Activated naive CD4-positive, alpha-beta T cell treated with anti-CD3 and anti-CD28 coated beads, Interleukin-2, amount 50 U/mL, for 24 hours (primary cell): ENCODE measurements at regions not wholly inside any gene's neighbourhood (a gene's known extent, or its start where the extent isn't known, plus 50 kb on each side); places are given as distances from the start of the nearest gene placed in this dataset.
"Not testable (repeated sequence)": the region's sequence is repeated elsewhere in the genome, so short reads cannot be mapped to it uniquely, and the experiment has no call there.

Experiments
- H3K27ac Mint-ChIP-seq: one replicate; pipeline ENCODE4 v1.8.0; 2021; ENCODE audit warnings: mild to moderate bottlenecking, mixed read lengths
- H3K27me3 Mint-ChIP-seq: one replicate; pipeline ENCODE4 v1.8.0; 2021; ENCODE audit warnings: mixed read lengths
- H3K36me3 Mint-ChIP-seq: one replicate; pipeline ENCODE4 v1.8.0; 2021; ENCODE audit warnings: mixed read lengths
- H3K4me1 Mint-ChIP-seq: one replicate; pipeline ENCODE4 v1.8.0; 2021; ENCODE audit warnings: mixed read lengths
- H3K4me3 Mint-ChIP-seq: one replicate; pipeline ENCODE4 v1.8.0; 2021; ENCODE audit warnings: mild to moderate bottlenecking, mixed read lengths
- H3K9me3 Mint-ChIP-seq: one replicate; pipeline ENCODE4 v1.8.0; 2021; ENCODE audit warnings: mixed read lengths

- Mint-ChIP-seq H3K27me3 (no peaks in the 10 kb centered on the region), H3K27ac (no peak overlapping the region), H3K4me3 (no peak overlapping the region), H3K36me3 (no peaks in the 10 kb centered on the region), H3K9me3 (no peaks in the 10 kb centered on the region), H3K4me1 (no peaks in the 10 kb centered on the region)
These were observed 95.5 kb upstream of the GSE1 start for GRCh38 chr16:85517563-85518179.

- H3K4me1 Mint-ChIP-seq = no peaks in the 10 kb centered on the region
- no peaks in the 10 kb centered on the region for H3K27me3 Mint-ChIP-seq
- H3K27ac Mint-ChIP-seq = no peak overlapping the region
- no peaks in the 10 kb centered on the region for H3K9me3 Mint-ChIP-seq
- H3K4me3 Mint-ChIP-seq = no peak overlapping the region
- H3K36me3 Mint-ChIP-seq = no peaks in the 10 kb centered on the region
These were observed 94.6 kb upstream of the GSE1 start for GRCh38 chr16:85518398-85519049.

DNA sequence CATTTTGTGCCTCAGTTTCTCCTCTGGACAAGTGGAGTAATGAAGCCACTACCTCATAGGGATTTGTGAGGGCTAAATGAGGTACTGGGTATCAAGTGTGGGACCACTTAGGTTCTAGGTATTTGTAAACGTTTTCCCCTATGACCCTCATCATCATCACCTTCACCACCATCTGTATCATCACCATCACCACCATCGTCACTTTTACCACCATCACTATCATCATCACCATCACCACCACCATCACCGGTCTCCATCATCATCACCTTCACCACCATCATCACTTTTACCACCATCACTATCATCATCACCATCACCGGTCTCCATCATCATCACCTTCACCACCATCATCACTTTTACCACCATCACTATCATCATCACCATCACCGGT lies 94.1 kb upstream of the GSE1 start:
- H3K9me3 Mint-ChIP-seq, H3K27me3 Mint-ChIP-seq, H3K4me3 Mint-ChIP-seq, H3K27ac Mint-ChIP-seq, H3K36me3 Mint-ChIP-seq, H3K4me1 Mint-ChIP-seq: not testable (repeated sequence)

GRCh38 chr16:85519540-85520231 lies 93.4 kb upstream of the GSE1 start:
- Mint-ChIP-seq H3K27me3 (no peaks in the 10 kb centered on the region), H3K36me3 (no peaks in the 10 kb centered on the region), H3K4me1 (no peaks in the 10 kb centered on the region), H3K27ac (no peak overlapping the region), H3K9me3 (no peaks in the 10 kb centered on the region), H3K4me3 (no peak overlapping the region)

GRCh38 chr16:85520853-85521521 lies 92.1 kb upstream of the GSE1 start:
- Mint-ChIP-seq H3K4me1 (no peaks in the 10 kb centered on the region), H3K9me3 (no peaks in the 10 kb centered on the region), H3K36me3 (no peaks in the 10 kb centered on the region), H3K4me3 (no peak overlapping the region), H3K27me3 (no peaks in the 10 kb centered on the region), H3K27ac (no peak overlapping the region)

DNA sequence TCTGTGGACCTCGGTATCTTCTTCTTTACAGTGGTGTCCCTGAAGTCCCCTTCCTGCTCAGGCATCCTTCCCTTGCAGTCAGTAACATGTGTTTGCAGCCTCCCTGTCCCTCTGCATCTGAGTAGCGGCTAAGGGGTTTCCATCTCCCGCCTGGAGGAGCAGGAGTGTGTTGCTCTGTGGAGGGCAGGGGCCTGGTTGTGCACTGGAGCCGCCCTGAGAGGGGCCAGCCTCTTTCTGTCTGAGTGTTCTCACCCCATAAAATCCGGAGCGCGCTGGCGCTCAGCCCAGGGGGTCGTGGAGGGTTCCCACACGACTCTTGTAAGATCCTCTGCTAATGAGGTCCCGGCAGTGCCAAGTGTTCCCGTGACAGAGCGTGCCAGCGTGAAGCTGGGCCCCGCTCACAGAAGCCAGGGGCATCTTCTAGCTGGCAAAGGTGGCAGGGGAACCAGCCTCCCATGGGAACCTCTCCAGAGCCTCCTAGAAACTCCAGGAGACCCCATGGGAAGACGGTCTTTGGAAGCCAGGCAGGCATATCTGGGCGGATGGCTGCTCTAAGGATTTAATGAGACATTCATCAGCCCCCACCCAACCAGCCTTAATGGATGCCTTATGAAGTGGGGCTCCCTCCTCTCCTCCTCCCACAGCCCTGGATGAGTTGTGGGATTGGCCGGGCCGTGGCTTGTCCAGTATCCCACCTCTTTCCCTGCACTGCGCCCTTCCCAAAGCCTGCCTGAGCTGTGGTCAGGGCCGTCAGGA lies 91.4 kb upstream of the GSE1 start:
- H3K27me3 Mint-ChIP-seq = no peaks in the 10 kb centered on the region
- H3K9me3 Mint-ChIP-seq = no peaks in the 10 kb centered on the region
- no peaks in the 10 kb centered on the region for H3K36me3 Mint-ChIP-seq
- no peak overlapping the region for H3K27ac Mint-ChIP-seq
- H3K4me3 Mint-ChIP-seq = no peak overlapping the region
- no peaks in the 10 kb centered on the region for H3K4me1 Mint-ChIP-seq

DNA sequence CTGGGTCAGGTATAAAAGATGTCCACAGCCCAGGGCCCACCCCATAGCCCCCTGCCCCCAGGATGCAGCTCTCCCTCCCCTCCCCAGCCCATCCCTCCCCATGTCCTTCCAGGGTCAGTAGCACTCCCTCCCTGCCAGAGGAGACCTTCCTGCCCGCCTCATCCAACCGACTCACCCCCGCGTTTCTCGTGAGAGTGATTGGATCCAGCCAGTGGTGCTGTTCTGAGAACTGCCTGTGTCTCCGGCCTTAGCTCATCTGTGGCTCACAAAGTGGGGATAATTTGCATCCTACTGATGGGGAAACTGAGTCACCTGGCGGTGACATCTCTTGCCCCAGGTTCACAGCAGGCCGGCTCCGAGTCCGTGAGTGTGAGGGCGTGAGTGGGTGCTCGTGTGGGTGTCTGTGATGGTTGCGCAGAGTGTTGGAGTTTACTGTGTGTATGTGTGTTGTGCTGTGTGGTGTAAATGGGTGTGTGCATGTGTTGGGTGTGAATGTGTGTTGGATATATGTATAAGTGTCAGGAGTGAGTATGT lies 90.7 kb upstream of the GSE1 start:
- H3K27ac Mint-ChIP-seq = no peak overlapping the region

DNA sequence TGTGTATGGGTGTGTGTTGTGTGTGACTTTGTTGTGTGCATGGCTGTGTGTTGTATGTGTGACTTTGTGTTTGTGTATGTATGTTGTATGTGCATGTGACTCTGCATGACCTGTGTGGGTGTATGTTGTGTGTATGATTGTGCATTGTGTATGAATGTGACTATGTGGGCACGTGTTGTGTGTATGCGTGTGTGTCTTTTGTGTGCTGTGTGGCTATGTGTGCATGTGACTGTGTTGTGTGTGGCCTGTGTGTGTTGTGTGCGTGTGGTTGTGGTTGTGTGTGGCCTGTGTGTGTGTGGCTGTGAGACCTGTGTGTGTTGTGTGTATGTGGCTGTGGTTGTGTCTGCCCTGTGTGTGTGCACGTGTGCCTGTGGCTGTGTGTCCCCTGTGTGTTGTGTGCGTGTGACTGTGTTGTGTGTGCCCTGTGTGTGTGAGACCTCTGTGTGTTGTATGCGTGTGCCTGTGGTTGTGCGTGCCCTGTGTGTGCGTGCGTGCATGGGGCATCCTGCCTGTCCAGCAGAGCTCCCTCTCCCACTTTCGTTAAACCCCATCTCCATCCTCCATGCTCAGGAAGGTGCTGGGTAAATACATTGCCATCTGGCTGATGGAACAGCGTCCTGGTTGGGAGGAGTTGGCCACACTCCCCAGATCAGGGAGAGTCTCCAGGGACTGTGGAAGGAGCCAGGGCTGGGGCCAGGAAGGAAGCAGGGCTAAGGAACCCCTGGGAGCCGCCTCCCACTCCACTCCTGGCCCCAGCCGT lies 90.1 kb upstream of the GSE1 start:
- no peak overlapping the region for H3K27ac Mint-ChIP-seq
- H3K36me3 Mint-ChIP-seq = no peaks in the 10 kb centered on the region
- H3K9me3 Mint-ChIP-seq = no peaks in the 10 kb centered on the region
- no peaks in the 10 kb centered on the region for H3K4me1 Mint-ChIP-seq
- no peak overlapping the region for H3K4me3 Mint-ChIP-seq
- H3K27me3 Mint-ChIP-seq = no peaks in the 10 kb centered on the region

More for the DNA sequence above, 90.7 kb upstream of the GSE1 start:
- Mint-ChIP-seq H3K36me3 (no peaks in the 10 kb centered on the region), H3K4me3 (no peak overlapping the region), H3K27me3 (no peaks in the 10 kb centered on the region), H3K9me3 (no peaks in the 10 kb centered on the region), H3K4me1 (no peaks in the 10 kb centered on the region)

DNA sequence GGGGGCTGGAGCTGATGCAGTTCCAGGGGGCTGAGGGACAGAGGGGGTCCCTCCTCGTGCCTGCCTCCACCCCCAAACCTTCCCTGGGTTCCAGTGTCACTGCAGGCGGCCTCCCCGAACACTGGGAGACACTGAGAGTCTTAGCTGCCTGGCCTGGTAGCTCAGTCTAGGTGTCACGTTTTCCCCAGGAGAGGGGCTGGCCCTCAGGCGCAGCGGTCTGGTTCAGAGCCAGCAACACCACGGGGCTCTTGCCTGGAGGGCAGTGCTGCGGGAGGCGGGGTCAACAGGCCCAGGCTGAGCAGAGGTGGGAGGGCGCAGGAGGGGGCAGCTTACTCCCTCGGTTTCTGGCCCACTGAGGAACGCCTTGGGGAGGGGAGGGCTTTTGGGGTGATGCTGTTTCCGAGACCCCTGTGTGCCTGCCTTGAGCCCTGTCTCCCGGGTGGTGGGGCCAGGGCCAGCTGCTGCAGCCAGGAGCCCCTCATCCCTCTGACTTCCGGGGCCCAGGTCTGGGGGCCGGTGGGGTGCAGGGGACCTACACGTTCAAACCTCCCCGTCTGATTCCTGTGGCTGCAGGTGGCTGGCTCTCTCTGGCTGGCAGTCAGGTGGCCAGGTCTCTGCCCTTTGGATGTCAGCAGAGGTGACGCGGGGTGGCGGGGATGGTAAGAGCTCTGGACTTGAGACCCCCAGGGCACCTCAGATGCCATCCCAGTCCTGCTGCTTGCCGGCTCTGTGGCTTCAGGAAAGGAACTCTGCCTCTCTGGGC lies 89.3 kb upstream of the GSE1 start:
- no peak overlapping the region for H3K4me3 Mint-ChIP-seq
- no peak overlapping the region for H3K27ac Mint-ChIP-seq
- H3K36me3 Mint-ChIP-seq = no peaks in the 10 kb centered on the region
- H3K4me1 Mint-ChIP-seq = no peaks in the 10 kb centered on the region
- H3K9me3 Mint-ChIP-seq = no peaks in the 10 kb centered on the region
- H3K27me3 Mint-ChIP-seq = no peaks in the 10 kb centered on the region

DNA sequence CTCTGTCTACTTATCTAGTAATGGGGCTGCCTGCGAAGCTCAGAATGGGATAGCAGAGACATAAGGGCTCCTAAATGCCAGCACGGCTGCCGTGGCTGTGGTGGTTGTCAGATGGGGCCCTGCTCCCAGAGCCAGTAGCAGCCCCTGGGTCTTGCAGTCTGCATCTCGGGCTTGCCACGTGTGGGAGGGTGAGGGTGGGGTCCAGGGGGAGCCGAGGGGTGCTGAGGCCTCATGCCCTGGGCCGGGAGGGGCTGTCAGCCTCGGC lies 88.8 kb upstream of the GSE1 start:
- Mint-ChIP-seq H3K4me1 (no peaks in the 10 kb centered on the region), H3K27me3 (no peaks in the 10 kb centered on the region), H3K27ac (no peak overlapping the region), H3K4me3 (no peak overlapping the region), H3K36me3 (no peaks in the 10 kb centered on the region), H3K9me3 (no peaks in the 10 kb centered on the region)

DNA sequence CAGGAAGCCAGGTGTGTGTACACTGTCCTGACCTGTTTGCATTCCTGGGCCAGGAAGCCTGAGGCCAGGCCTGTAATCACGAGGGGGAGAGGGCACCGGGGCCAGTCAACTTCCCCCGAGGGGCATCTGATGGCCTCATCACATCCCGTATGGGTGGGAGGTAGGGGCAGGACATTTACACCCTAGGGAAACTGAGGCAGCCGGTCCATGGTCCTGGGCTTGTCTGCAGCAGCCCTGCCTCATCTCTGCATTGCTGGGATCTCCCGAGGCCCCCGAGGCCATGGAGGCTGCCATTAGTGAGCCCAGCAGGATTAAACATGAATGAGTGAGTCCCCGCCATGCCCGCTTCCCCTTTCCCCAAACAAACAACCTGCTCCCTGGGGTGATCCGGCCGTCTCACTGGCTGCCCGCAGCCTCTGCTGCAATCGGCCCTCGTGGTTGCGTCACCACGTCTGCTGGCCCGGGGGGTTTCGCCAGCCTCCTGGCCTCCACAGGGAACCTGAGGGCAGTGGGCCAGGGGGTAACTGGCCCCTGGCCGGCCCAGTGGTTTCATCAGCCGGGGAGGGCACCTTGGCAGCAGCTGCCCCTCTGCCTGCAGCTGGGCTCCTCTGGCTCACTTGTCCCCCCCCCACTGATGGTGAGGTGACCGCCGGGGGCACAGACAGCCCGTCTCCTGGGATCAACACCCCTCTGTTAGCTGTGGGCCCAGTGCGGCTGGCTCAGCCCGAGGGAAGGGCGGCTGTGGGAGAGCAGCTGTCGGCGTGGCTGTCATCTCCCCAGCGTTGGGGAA lies 88.3 kb upstream of the GSE1 start:
- Mint-ChIP-seq H3K36me3 (no peaks in the 10 kb centered on the region), H3K27me3 (no peaks in the 10 kb centered on the region), H3K4me3 (no peak overlapping the region), H3K27ac (no peak overlapping the region), H3K4me1 (no peaks in the 10 kb centered on the region), H3K9me3 (no peaks in the 10 kb centered on the region)

- H3K27ac Mint-ChIP-seq = no peak overlapping the region
- no peaks in the 10 kb centered on the region for H3K36me3 Mint-ChIP-seq
- H3K27me3 Mint-ChIP-seq = no peaks in the 10 kb centered on the region
- H3K9me3 Mint-ChIP-seq = no peaks in the 10 kb centered on the region
- H3K4me3 Mint-ChIP-seq = no peak overlapping the region
- H3K4me1 Mint-ChIP-seq = no peaks in the 10 kb centered on the region
These were observed 87.5 kb upstream of the GSE1 start for GRCh38 chr16:85525420-85526184.

DNA sequence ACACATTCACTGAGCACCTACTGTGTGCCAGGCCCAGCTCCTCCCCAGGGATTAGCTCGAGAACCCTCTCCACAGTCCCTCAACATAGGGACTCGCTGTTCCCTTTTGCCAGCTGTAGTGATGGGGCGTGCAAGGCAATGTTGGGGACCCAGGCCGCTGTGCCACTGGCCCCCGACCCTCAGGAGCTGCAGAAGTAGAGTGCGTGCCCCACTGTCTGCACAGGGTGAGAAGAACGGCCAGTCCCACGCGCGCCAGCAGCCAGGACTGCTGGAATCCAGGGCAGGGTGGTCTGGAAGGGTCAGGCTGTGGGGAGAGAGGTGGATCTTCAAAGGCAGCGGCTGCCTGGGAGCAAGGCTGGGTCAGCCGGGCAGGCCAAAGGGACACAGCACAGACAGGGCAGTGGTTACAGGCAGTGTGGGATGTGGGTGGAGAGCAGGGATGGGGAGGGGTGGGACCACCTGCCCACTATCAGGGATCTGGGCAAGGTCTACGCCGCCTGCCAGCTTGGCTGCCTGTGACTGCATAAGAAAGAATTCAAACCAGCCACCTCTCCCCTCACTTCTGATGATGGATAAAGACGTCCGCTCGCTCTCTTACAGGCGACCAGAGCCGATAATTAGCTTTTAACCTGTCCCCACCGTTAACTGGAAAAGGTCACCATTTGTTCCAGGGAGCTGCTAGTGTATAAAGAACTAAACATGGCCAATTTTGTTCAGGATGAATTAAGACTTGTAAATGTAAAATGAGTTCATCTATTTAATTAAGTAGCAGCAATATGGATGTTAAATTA lies 86.7 kb upstream of the GSE1 start:
- Mint-ChIP-seq H3K27ac (no peak overlapping the region), H3K9me3 (no peaks in the 10 kb centered on the region), H3K4me1 (no peaks in the 10 kb centered on the region), H3K27me3 (no peaks in the 10 kb centered on the region), H3K36me3 (no peaks in the 10 kb centered on the region), H3K4me3 (no peak overlapping the region)
